Lung (tissue), 11 donors: ENCODE measurements at regions not wholly inside any gene's neighbourhood (a gene's known extent, or its start where the extent isn't known, plus 50 kb on each side); places are given as distances from the start of the nearest gene placed in this dataset.

Experiments used
- ATAC-seq: fragments of 200-7000 bp; cut with Tn5 transposase; one replicate; pipeline ENCODE4 v1.9.1; 2020; ENCODE audit warnings: moderate number of reproducible peaks; ENCODE audit not compliant: insufficient read depth, low FRiP score
- DNase-seq, 3 donors: peaks; one replicate each; pipeline ENCODE4 v3.0.0-alpha.2; 2013 to 2017
- H3K27ac ChIP-seq, 2 donors: one replicate each; pipeline ENCODE4 v1.5.1; 2013; ENCODE audit warnings: mild to moderate bottlenecking in 2 of 2, moderate library complexity in 2 of 2, control low read depth in 1 of 2, inconsistent platforms in 1 of 2, low read depth in 1 of 2, low read length in 1 of 2
- H3K27me3 ChIP-seq, 3 donors: one replicate each; pipeline ENCODE4 v1.5.1; 2013; ENCODE audit warnings: low read length in 2 of 3; ENCODE audit not compliant: control insufficient read depth in 3 of 3, insufficient read depth in 3 of 3
- H3K36me3 ChIP-seq, 4 donors: one replicate each; pipeline ENCODE4 v1.5.1; 2013; ENCODE audit warnings: low read length in 4 of 4, mild to moderate bottlenecking in 1 of 4, moderate library complexity in 1 of 4; ENCODE audit not compliant: control insufficient read depth in 4 of 4, insufficient read depth in 4 of 4
- H3K4me1 ChIP-seq, 5 donors: one replicate each; pipeline ENCODE4 v1.5.1; 2013; ENCODE audit warnings: low read length in 5 of 5, mild to moderate bottlenecking in 2 of 5, moderate library complexity in 1 of 5; ENCODE audit not compliant: control insufficient read depth in 5 of 5, insufficient read depth in 5 of 5
- H3K4me3 ChIP-seq: one replicate; pipeline ENCODE4 v1.5.1; 2013; ENCODE audit warnings: mild to moderate bottlenecking, control low read depth, moderate library complexity
- H3K9ac ChIP-seq, 2 donors: one replicate each; pipeline ENCODE4 v1.5.1; 2013; ENCODE audit warnings: low read length in 2 of 2, control low read depth in 1 of 2; ENCODE audit not compliant: insufficient read depth in 1 of 2
- H3K9me3 ChIP-seq, 4 donors: one replicate each; pipeline ENCODE4 v1.5.1; 2013; ENCODE audit warnings: low read length in 3 of 4, mild to moderate bottlenecking in 1 of 4, moderate library complexity in 1 of 4; ENCODE audit not compliant: control insufficient read depth in 4 of 4, insufficient read depth in 3 of 4
- WGBS, 2 donors: extraction: QIAGEN DNeasy Blood & Tissue Kit; methylation state at CpG; one replicate each; pipeline ENCODE4 v1.1.7; 2013; 5-methylcytosine and 5-hydroxymethylcytosine counted together
- TF ChIP-seq, protein P1 (sequence below): IDR thresholded peaks from 2 replicates; pipeline ENCODE4 v1.5.1; 2012; ENCODE audit warnings: mild to moderate bottlenecking; ENCODE audit errors: control extremely low read depth, extremely low read depth
- donor health status: control.
- donor health status: control.
- donor health status: Bipolar disorder and iron deficiency.
- donor health status: healthy.
- donor health status: DM: yes; HTN: yes; CAD: no.

DNA sequence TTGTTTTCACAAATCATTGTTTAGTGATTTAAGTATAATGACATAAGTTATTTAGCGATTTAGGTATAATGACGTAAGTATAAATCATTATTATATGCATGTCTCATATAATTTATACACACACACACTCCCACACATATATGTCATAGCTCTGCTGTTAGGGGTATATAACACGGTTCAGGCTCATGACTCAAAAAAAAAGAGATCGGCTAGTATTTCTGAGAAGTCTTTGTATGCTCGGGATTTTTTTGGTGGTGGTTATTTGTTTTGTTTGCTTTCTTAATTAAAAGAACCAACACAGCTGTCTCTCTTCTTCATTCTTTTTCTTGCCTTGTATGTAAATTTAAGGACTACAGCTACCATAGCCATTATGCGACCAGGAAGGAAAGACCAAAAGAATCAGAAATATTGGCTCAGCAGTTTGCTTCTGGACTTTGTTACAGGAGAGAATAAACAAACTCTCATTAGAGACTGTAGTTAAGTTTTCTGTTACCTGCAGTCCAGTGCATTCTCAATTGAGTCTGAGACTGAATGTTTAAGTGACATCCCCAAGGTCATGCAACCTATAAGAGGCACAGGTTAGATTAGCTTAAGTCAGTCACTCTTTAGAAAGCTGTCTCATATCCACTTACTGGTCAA, 83.2 kb upstream of the NREP start:
- H3K36me3 ChIP-seq: no peaks in the 10 kb centered on the region
- no peaks in the 10 kb centered on the region for H3K27me3 ChIP-seq
- no peaks in the 10 kb centered on the region for H3K9me3 ChIP-seq
- no peaks in the 10 kb centered on the region for H3K4me1 ChIP-seq
- no peak overlapping the region for H3K9ac ChIP-seq
- 87 to 96% methylated on average over 6 of the region's 6 CpGs for WGBS, 2 donors
- TF ChIP-seq, protein P1, sequence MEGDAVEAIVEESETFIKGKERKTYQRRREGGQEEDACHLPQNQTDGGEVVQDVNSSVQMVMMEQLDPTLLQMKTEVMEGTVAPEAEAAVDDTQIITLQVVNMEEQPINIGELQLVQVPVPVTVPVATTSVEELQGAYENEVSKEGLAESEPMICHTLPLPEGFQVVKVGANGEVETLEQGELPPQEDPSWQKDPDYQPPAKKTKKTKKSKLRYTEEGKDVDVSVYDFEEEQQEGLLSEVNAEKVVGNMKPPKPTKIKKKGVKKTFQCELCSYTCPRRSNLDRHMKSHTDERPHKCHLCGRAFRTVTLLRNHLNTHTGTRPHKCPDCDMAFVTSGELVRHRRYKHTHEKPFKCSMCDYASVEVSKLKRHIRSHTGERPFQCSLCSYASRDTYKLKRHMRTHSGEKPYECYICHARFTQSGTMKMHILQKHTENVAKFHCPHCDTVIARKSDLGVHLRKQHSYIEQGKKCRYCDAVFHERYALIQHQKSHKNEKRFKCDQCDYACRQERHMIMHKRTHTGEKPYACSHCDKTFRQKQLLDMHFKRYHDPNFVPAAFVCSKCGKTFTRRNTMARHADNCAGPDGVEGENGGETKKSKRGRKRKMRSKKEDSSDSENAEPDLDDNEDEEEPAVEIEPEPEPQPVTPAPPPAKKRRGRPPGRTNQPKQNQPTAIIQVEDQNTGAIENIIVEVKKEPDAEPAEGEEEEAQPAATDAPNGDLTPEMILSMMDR: no peak
- DNase-seq: no peak
- H3K27ac ChIP-seq: no peak overlapping the region
- H3K4me3 ChIP-seq: no peak overlapping the region
- ATAC-seq: no peak

DNA sequence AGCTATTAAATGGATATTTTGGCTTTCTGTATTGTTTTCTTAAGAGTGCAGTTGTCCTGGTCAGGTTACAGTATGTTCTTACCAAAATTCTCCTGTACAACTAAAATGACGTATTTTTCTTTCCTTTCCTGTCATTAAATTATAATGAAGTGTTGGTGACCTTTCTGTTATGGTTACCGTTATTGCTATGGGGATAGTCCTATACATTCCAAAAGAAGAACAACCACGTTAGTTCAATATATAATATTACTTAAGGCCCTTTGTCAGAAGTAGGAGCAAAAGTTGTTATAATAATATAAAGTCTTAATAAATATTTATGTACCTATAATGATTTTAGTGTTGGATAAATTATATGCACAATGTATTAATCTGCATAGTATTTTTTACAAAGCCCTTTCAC, 82.4 kb upstream of the NREP start:
- Histone ChIP-seq H3K9me3 (no peaks in the 10 kb centered on the region), H3K27me3 (no peaks in the 10 kb centered on the region), H3K4me3 (no peak overlapping the region), H3K27ac (no peak overlapping the region), H3K36me3 (no peaks in the 10 kb centered on the region), H3K9ac (no peak overlapping the region), H3K4me1 (no peaks in the 10 kb centered on the region)
- DNase-seq: peak in 1 of 3 donors; percentile 67
- TF ChIP-seq, protein P1: no peak
- ATAC-seq: no peak
- 85 to 87% methylated on average over 3 of the region's 3 CpGs for WGBS, 2 donors

DNA sequence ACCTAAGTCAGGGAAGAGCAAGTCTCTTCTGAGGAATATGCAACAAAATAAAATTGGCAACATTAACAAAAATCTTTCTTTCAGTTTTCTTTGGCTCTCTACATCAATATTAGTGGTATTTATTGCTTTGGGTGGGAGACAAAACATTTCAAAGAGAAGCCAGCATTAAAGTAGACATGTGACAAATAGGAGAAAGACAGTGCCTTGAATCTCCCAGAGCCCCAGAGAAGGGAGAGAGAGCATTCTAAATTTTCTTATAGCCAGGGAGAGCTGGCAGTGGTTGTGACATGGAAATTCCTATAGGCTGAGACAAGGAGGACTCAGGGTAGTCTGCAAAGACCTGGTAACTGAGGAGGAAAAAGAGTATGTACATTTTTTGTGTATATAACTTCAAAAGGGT, 79.4 kb upstream of the NREP start:
- Histone ChIP-seq H3K9me3 (no peaks in the 10 kb centered on the region), H3K4me3 (no peak overlapping the region), H3K36me3 (no peaks in the 10 kb centered on the region), H3K4me1 (no peaks in the 10 kb centered on the region), H3K9ac (no peak overlapping the region), H3K27ac (no peak overlapping the region), H3K27me3 (no peaks in the 10 kb centered on the region)
- ATAC-seq (no peak), DNase-seq (no peak)
- TF ChIP-seq, protein P1: no peak

DNA sequence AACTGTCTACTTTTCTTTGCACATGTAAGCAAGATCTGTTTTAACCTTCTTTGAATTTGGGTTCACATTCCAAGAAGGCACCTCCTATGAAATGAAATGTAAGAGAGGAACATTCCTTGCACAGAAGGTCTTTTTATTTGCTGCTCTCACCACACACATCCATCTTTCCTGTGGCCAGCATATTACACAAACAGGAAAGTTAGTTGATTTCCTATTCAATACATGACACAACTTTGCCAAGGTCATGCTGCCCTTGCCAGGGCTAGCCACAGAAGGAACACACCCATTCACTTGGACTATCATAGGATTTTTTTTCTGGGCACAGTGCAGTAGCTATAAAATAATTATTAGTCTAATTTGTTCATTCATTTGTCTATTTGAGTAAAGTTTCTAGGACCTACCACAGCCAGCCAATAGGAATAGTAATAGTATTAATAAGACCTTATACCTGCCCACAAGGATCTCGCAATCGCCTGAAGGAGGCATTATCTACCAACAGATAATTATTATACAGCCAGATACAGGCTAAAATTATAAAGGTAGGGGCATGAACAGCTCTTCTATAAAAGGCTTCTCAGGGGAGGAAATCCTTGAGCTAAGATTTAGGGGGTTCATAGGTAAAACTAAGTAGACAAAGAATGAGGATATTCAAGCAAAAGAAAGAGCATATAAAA, 78.1 kb upstream of the NREP start:
- no peak overlapping the region for H3K4me3 ChIP-seq
- H3K27ac ChIP-seq: no peak overlapping the region
- no peaks in the 10 kb centered on the region for H3K36me3 ChIP-seq
- no peaks in the 10 kb centered on the region for H3K9me3 ChIP-seq
- H3K9ac ChIP-seq: no peak overlapping the region
- DNase-seq (no peak), ATAC-seq (no peak)
- no peaks in the 10 kb centered on the region for H3K27me3 ChIP-seq
- TF ChIP-seq, protein P1: no peak
- H3K4me1 ChIP-seq: no peaks in the 10 kb centered on the region
- WGBS, 2 donors: 91 to 97% methylated on average over 2 of the region's 2 CpGs
